ENCODE measurements at regions not wholly inside any gene's neighbourhood (a gene's known extent, or its start where the extent isn't known, plus 50 kb on each side); places are given as distances from the start of the nearest gene placed in this dataset.

- TF ChIP-seq CTCF (IDR thresholded peaks at IDR 0.05) (no peak), POLR2A (IDR thresholded peaks at IDR 0.05) (no peak)
Observed at GRCh38 chr2:138444411-138444810, 57.2 kb upstream of the SPOPL start.

All from Peyer's patch (tissue), 4 donors.